ENCODE measurements at regions not wholly inside any gene's neighbourhood (a gene's known extent, or its start where the extent isn't known, plus 50 kb on each side); places are given as distances from the start of the nearest gene placed in this dataset.

DNA sequence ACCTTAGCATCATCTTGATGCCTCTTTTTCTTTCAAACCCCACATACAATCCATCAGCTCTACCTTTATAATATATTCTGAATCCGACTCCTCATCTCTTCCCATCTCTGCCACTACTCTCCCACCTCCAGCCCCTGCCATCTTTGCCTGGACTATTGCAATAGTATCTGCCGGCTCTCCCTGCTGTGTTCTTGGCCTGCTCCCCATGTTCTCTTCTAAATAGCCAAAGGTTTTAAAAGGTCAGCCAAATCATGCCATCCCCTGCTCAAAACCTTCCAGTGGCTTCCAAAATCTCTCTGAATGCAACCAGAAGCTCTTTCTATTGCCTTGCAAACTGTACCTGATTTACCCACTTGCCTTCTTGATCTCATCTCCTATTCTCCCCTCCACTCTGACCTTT lies 266.0 kb downstream of the PTTG2 start:
- peaks cover 23% of the 10 kb centered on the region for H3K27me3 Mint-ChIP-seq
- no peak overlapping the region for H2AFZ ChIP-seq (ENCODE audit: insufficient read depth, low read depth, low read length, poor library complexity, severe bottlenecking)
- H3K4me1 ChIP-seq (ENCODE audit: control insufficient read depth in 2 of 2, insufficient read depth in 2 of 2, low read length in 2 of 2): no peaks in the 10 kb centered on the region
- no peak for ATAC-seq (ENCODE audit: low read depth)
- H3K36me3 ChIP-seq (replicated peaks in 1 of 2; ENCODE audit: control extremely low read depth in 1 of 2, control insufficient read depth in 1 of 2, extremely low read depth in 1 of 2, insufficient read depth in 2 of 2, low read length in 1 of 2): no peaks in the 10 kb centered on the region
- no peak overlapping the region for H3K27ac ChIP-seq (ENCODE audit: low read length in 2 of 2)
- H3K4me2 ChIP-seq (replicated peaks; ENCODE audit: low read depth, low read length, poor library complexity, severe bottlenecking): no peak overlapping the region
- no peak overlapping the region for H3K4me3 Mint-ChIP-seq
- H3K79me2 ChIP-seq (ENCODE audit: control insufficient read depth, insufficient read depth, low read length): no peaks in the 10 kb centered on the region
- WGBS (ENCODE audit: insufficient coverage): 94% methylated on average over 2 of the region's 2 CpGs
- no peak overlapping the region for H3K9ac ChIP-seq (ENCODE audit: low read length)
- TF ChIP-seq, protein P1, sequence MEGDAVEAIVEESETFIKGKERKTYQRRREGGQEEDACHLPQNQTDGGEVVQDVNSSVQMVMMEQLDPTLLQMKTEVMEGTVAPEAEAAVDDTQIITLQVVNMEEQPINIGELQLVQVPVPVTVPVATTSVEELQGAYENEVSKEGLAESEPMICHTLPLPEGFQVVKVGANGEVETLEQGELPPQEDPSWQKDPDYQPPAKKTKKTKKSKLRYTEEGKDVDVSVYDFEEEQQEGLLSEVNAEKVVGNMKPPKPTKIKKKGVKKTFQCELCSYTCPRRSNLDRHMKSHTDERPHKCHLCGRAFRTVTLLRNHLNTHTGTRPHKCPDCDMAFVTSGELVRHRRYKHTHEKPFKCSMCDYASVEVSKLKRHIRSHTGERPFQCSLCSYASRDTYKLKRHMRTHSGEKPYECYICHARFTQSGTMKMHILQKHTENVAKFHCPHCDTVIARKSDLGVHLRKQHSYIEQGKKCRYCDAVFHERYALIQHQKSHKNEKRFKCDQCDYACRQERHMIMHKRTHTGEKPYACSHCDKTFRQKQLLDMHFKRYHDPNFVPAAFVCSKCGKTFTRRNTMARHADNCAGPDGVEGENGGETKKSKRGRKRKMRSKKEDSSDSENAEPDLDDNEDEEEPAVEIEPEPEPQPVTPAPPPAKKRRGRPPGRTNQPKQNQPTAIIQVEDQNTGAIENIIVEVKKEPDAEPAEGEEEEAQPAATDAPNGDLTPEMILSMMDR (IDR thresholded peaks at IDR 0.05): no peak
- TF ChIP-seq EZH2 (IDR thresholded peaks at IDR 0.05; ENCODE audit: borderline replicate concordance, insufficient read depth, low read depth, low read length, poor library complexity, severe bottlenecking): no peak
- H3K4me3 ChIP-seq (ENCODE audit: control extremely low read depth in 1 of 5, extremely low read depth in 1 of 5, insufficient read depth in 1 of 5, low read depth in 2 of 5, low read length in 4 of 5): no peak overlapping the region
- H3K4me1 Mint-ChIP-seq: no peaks in the 10 kb centered on the region
- H4K20me1 ChIP-seq (ENCODE audit: control insufficient read depth, insufficient read depth, low read length, poor library complexity, severe bottlenecking): no peaks in the 10 kb centered on the region
- ChIA-PET CTCF (no interaction called here), POLR2A (no interaction called here)
- intact Hi-C loops (cut with micrococcal nuclease): no loop called here
- DNase-seq: no peak
- no peaks in the 10 kb centered on the region for H3K9me3 ChIP-seq (ENCODE audit: control extremely low read depth in 1 of 3, control insufficient read depth in 2 of 3, insufficient read depth in 1 of 3, low read length in 2 of 3)
- H3K27ac Mint-ChIP-seq: no peak overlapping the region
- peaks cover 0 to 3% (median 0%) of the 10 kb centered on the region in 4 experiments for H3K27me3 ChIP-seq (replicated peaks in 1 of 4; ENCODE audit: control extremely low read depth in 1 of 4, control insufficient read depth in 3 of 4, insufficient read depth in 4 of 4, low read length in 3 of 4)
- peaks cover 3% of the 10 kb centered on the region for H3K9me3 Mint-ChIP-seq (ENCODE audit: insufficient read depth)

DNA sequence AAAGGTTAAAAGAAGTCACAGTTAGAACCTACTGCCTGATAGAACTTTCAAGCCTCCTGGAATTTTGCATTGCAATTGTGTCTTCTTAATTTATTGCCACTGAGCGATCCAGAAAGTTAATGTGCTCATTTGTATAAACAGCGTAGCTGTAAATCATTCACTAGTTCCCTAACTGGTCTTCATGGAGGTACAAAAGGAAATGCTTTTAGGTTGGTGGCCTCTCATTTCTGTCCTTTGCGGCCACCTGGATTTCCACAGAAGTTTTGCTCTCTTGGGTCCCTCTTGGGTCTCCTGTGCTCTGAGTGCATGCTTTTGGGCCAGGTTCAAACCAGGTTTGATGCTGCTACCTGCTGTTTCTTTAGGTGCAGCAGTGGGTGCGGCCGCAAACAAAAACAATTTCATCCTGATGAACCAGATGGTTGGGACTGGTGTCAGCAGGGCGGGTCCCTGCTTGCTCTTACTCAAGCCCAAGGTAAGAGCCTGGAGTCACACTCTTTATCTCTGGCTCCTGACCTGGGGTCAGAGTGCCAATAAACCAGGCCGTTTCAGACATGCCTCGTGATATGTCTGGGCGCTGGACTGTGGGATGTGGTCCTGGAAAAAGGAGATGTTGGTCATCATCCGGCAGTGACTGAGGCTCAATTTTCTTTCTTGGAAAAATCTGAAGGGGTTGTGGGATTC lies 270.1 kb downstream of the PTTG2 start:
- POLR2A ChIA-PET: no interaction called here
- Histone ChIP-seq H2AFZ (ENCODE audit: insufficient read depth, low read depth, low read length, poor library complexity, severe bottlenecking) (no peak overlapping the region), H3K4me2 (replicated peaks; ENCODE audit: low read depth, low read length, poor library complexity, severe bottlenecking) (no peak overlapping the region), H3K9ac (ENCODE audit: low read length) (no peak overlapping the region), H3K4me1 (ENCODE audit: control insufficient read depth in 2 of 2, insufficient read depth in 2 of 2, low read length in 2 of 2) (no peaks in the 10 kb centered on the region), H3K27me3 (replicated peaks in 1 of 4; ENCODE audit: control extremely low read depth in 1 of 4, control insufficient read depth in 3 of 4, insufficient read depth in 4 of 4, low read length in 3 of 4) (peaks cover 0 to 3% (median 0%) of the 10 kb centered on the region in 4 experiments), H4K20me1 (ENCODE audit: control insufficient read depth, insufficient read depth, low read length, poor library complexity, severe bottlenecking) (no peaks in the 10 kb centered on the region), H3K79me2 (ENCODE audit: control insufficient read depth, insufficient read depth, low read length) (no peaks in the 10 kb centered on the region), H3K4me3 (ENCODE audit: control extremely low read depth in 1 of 5, extremely low read depth in 1 of 5, insufficient read depth in 1 of 5, low read depth in 2 of 5, low read length in 4 of 5) (no peak overlapping the region), H3K36me3 (replicated peaks in 1 of 2; ENCODE audit: control extremely low read depth in 1 of 2, control insufficient read depth in 1 of 2, extremely low read depth in 1 of 2, insufficient read depth in 2 of 2, low read length in 1 of 2) (no peaks in the 10 kb centered on the region), H3K9me3 (ENCODE audit: control extremely low read depth in 1 of 3, control insufficient read depth in 2 of 3, insufficient read depth in 1 of 3, low read length in 2 of 3) (no peaks in the 10 kb centered on the region), H3K27ac (ENCODE audit: low read length in 2 of 2) (no peak overlapping the region)
- intact Hi-C loops (cut with micrococcal nuclease): no loop called here
- CTCF ChIA-PET: no interaction called here
- TF ChIP-seq, protein P1 (IDR thresholded peaks at IDR 0.05): no peak
- TF ChIP-seq EZH2 (IDR thresholded peaks at IDR 0.05; ENCODE audit: borderline replicate concordance, insufficient read depth, low read depth, low read length, poor library complexity, severe bottlenecking): no peak
- H3K27ac Mint-ChIP-seq: no peak overlapping the region
- ATAC-seq (ENCODE audit: low read depth) (no peak), DNase-seq (no peak)
- H3K4me3 Mint-ChIP-seq: no peak overlapping the region
- H3K27me3 Mint-ChIP-seq: peaks cover 50% of the 10 kb centered on the region
- 95% methylated on average over 7 of the region's 10 CpGs for WGBS (ENCODE audit: insufficient coverage)
- no peaks in the 10 kb centered on the region for H3K9me3 Mint-ChIP-seq (ENCODE audit: insufficient read depth)
- no peaks in the 10 kb centered on the region for H3K4me1 Mint-ChIP-seq

Data from B cell (primary cell).